ENCODE measurements at regions not wholly inside any gene's neighbourhood (a gene's known extent, or its start where the extent isn't known, plus 50 kb on each side); places are given as distances from the start of the nearest gene placed in this dataset.
A peak's percentile ranks its signal among the peaks of the same experiment; 100 is the strongest.

- no peaks in the 10 kb centered on the region for H3K9me3 ChIP-seq
- H3K36me3 ChIP-seq = no peaks in the 10 kb centered on the region
- H3K4me1 ChIP-seq = peaks cover 0 to 15% (median 0%) of the 10 kb centered on the region in 4 donors
- TF ChIP-seq POLR2A (IDR thresholded peaks at IDR 0.05) = no peak
- TF ChIP-seq CTCF (IDR thresholded peaks at IDR 0.05) = no peak
- no peak overlapping the region for H3K27ac ChIP-seq
- H3K27me3 ChIP-seq = no peaks in the 10 kb centered on the region
- no peak for DNase-seq
- H3K4me3 ChIP-seq = no peak overlapping the region
Measured at GRCh38 chr9:121596515-121596914, 54.9 kb upstream of the DAB2IP start.

- Histone ChIP-seq H3K27ac (peak overlapping the region in 2 of 4 donors; percentile 78 to 80), H3K9me3 (no peaks in the 10 kb centered on the region), H3K36me3 (no peaks in the 10 kb centered on the region), H3K27me3 (no peaks in the 10 kb centered on the region), H3K4me3 (no peak overlapping the region), H3K4me1 (peaks cover 0 to 15% (median 0%) of the 10 kb centered on the region in 4 donors)
- DNase-seq = no peak
- TF ChIP-seq CTCF (IDR thresholded peaks at IDR 0.05) (peak in 1 of 6 experiments; percentile 22), POLR2A (IDR thresholded peaks at IDR 0.05) (no peak)
Measured at GRCh38 chr9:121597698-121598166, 53.7 kb upstream of the DAB2IP start.

- peaks cover 0 to 15% (median 0%) of the 10 kb centered on the region in 4 donors for H3K4me1 ChIP-seq
- H3K4me3 ChIP-seq = peak overlapping the region in 3 of 4 donors; percentile 26 to 56 (median 54)
- H3K9me3 ChIP-seq = no peaks in the 10 kb centered on the region
- H3K27me3 ChIP-seq = no peaks in the 10 kb centered on the region
- TF ChIP-seq CTCF (IDR thresholded peaks at IDR 0.05) (peak in 2 of 6 experiments; percentile 8 to 26), POLR2A (IDR thresholded peaks at IDR 0.05) (no peak)
- H3K27ac ChIP-seq = peak overlapping the region in 3 of 4 donors; percentile 42 to 80 (median 78)
- DNase-seq = peak in 2 of 3 donors; percentile 57 to 62
- H3K36me3 ChIP-seq = no peaks in the 10 kb centered on the region
Measured at GRCh38 chr9:121598167-121598964, 53.1 kb upstream of the DAB2IP start.

GRCh38 chr9:121598965-121599871 is 52.2 kb upstream of the DAB2IP start:
- H3K4me1 ChIP-seq = peaks cover 0 to 17% (median 0%) of the 10 kb centered on the region in 4 donors
- no peak for TF ChIP-seq CTCF (IDR thresholded peaks at IDR 0.05)
- TF ChIP-seq POLR2A (IDR thresholded peaks at IDR 0.05) = no peak
- H3K9me3 ChIP-seq = no peaks in the 10 kb centered on the region
- H3K36me3 ChIP-seq = no peaks in the 10 kb centered on the region
- peak overlapping the region in 3 of 4 donors; percentile 17 to 80 (median 78) for H3K27ac ChIP-seq
- no peaks in the 10 kb centered on the region for H3K27me3 ChIP-seq
- no peak for DNase-seq
- H3K4me3 ChIP-seq = peak overlapping the region; percentile 26 to 56 (median 42)

- DNase-seq = no peak
- peaks cover 0 to 22% (median 0%) of the 10 kb centered on the region in 4 donors for H3K4me1 ChIP-seq
Measured at GRCh38 chr9:121599872-121600585, 51.4 kb upstream of the DAB2IP start.

More at GRCh38 chr9:121599872-121600585, 51.4 kb upstream of the DAB2IP start:
- no peaks in the 10 kb centered on the region for H3K36me3 ChIP-seq
- peak overlapping the region in 2 of 4 donors; percentile 13 to 80 for H3K27ac ChIP-seq
- no peaks in the 10 kb centered on the region for H3K27me3 ChIP-seq
- H3K9me3 ChIP-seq = no peaks in the 10 kb centered on the region
- no peak for TF ChIP-seq POLR2A (IDR thresholded peaks at IDR 0.05)
- TF ChIP-seq CTCF (IDR thresholded peaks at IDR 0.05) = no peak
- H3K4me3 ChIP-seq = peak overlapping the region; percentile 26 to 56 (median 42)
